ENCODE measurements at regions not wholly inside any gene's neighbourhood (a gene's known extent, or its start where the extent isn't known, plus 50 kb on each side); places are given as distances from the start of the nearest gene placed in this dataset.

DNA sequence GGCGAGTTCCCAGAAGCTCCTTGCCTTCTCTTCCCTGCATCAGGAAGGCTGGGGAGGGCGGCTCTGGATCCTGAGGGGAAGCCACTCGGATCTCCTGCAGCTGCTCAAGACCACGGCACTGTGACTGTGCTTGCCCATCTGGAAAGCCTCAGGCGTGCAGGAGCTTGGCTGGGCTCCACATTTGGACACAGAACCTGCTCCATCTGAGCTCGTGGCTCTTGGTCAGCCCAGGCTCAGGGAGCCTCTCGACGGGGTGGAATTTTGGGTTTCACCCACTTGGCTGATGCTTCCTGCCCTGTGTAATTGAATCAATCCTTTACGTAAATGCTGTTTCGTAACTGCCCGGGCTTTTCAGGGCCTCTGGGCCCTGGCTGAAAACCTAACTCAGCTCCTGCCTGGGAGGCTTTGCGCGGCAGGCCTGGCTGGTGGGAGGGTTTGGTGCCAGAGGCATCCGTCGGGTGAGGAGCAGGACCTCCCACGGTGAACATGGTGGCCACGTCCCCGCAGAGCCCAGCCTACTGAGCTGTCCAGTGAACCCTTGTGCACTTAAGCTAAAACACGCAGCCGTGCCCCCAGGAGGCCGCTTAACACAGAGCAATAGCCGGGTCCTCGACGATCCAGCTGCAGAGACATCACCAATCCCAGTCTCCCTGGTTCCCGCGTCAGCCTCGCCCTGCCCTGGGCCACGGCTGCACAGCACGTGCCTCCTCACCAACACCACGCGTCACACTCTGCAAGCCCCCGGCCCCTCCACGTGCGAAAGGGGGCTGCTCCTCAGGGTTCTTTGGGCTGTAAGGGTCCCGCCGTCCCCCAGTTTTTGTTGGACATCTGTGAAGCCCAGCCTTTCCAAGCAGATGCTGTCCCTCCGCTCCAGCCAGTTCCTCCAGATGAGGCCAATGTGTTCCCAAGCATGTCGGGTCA is 241.0 kb downstream of the DLL1 start (continued):
- TF ChIP-seq, protein P1, sequence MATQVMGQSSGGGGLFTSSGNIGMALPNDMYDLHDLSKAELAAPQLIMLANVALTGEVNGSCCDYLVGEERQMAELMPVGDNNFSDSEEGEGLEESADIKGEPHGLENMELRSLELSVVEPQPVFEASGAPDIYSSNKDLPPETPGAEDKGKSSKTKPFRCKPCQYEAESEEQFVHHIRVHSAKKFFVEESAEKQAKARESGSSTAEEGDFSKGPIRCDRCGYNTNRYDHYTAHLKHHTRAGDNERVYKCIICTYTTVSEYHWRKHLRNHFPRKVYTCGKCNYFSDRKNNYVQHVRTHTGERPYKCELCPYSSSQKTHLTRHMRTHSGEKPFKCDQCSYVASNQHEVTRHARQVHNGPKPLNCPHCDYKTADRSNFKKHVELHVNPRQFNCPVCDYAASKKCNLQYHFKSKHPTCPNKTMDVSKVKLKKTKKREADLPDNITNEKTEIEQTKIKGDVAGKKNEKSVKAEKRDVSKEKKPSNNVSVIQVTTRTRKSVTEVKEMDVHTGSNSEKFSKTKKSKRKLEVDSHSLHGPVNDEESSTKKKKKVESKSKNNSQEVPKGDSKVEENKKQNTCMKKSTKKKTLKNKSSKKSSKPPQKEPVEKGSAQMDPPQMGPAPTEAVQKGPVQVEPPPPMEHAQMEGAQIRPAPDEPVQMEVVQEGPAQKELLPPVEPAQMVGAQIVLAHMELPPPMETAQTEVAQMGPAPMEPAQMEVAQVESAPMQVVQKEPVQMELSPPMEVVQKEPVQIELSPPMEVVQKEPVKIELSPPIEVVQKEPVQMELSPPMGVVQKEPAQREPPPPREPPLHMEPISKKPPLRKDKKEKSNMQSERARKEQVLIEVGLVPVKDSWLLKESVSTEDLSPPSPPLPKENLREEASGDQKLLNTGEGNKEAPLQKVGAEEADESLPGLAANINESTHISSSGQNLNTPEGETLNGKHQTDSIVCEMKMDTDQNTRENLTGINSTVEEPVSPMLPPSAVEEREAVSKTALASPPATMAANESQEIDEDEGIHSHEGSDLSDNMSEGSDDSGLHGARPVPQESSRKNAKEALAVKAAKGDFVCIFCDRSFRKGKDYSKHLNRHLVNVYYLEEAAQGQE (IDR thresholded peaks at IDR 0.05; ENCODE audit: unreplicated experiment): no peak
- TF ChIP-seq, protein P2, sequence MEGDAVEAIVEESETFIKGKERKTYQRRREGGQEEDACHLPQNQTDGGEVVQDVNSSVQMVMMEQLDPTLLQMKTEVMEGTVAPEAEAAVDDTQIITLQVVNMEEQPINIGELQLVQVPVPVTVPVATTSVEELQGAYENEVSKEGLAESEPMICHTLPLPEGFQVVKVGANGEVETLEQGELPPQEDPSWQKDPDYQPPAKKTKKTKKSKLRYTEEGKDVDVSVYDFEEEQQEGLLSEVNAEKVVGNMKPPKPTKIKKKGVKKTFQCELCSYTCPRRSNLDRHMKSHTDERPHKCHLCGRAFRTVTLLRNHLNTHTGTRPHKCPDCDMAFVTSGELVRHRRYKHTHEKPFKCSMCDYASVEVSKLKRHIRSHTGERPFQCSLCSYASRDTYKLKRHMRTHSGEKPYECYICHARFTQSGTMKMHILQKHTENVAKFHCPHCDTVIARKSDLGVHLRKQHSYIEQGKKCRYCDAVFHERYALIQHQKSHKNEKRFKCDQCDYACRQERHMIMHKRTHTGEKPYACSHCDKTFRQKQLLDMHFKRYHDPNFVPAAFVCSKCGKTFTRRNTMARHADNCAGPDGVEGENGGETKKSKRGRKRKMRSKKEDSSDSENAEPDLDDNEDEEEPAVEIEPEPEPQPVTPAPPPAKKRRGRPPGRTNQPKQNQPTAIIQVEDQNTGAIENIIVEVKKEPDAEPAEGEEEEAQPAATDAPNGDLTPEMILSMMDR (conservative IDR thresholded peaks at IDR 0.05; ENCODE audit: low read depth in 2 of 2): no peak
- no peak for TF ChIP-seq ZNF331 (CRISPR knock-in tag; IDR thresholded peaks at IDR 0.05; ENCODE audit: low read depth)
- no peak for TF ChIP-seq ZNF114 (CRISPR knock-in tag; IDR thresholded peaks at IDR 0.05)
- TF ChIP-seq NANOG (IDR thresholded peaks at IDR 0.05; ENCODE audit: borderline replicate concordance): no peak
- TF ChIP-seq, protein P3, sequence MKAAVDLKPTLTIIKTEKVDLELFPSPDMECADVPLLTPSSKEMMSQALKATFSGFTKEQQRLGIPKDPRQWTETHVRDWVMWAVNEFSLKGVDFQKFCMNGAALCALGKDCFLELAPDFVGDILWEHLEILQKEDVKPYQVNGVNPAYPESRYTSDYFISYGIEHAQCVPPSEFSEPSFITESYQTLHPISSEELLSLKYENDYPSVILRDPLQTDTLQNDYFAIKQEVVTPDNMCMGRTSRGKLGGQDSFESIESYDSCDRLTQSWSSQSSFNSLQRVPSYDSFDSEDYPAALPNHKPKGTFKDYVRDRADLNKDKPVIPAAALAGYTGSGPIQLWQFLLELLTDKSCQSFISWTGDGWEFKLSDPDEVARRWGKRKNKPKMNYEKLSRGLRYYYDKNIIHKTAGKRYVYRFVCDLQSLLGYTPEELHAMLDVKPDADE (IDR thresholded peaks at IDR 0.05): no peak
- no peak for TF ChIP-seq JUNB (IDR thresholded peaks at IDR 0.05; ENCODE audit: unreplicated experiment)
- no peak for TF ChIP-seq CREB1 (CRISPR knock-in tag; IDR thresholded peaks at IDR 0.05; ENCODE audit: low read depth)

DNA sequence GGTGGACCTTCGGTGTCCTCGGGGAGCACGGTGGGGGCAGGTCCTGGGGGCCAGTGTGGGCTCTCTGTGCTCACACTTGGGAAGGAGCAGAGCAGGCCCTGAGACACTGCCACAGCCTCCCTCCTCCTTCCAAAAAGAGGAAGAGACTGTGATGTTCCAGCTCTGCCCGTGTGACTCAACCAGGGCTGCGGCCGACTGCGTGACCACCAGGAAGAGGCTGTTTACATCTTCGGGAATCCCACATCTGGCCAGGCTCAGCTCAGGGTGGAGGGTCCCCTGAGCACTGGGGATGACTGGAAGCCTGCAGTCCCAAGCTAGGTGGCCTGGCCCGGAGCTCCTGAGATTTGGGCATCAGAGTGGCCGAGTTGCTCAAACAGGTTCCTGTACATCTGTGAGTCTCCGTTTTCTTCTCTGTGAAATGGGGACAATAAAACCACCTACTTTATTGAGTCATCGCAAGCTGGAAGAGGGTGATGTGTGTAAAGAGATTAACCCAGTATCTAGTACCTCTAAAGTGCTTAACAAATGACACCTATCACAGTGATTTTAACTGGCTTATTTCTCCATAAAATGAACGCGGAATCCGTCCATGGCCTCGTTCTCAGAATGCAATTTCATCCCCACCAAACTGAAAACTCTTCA is 242.1 kb downstream of the DLL1 start:
- no peak for ATAC-seq
- Mint-ChIP-seq H3K9me3 (peaks cover 7% of the 10 kb centered on the region), H3K36me3 (ENCODE audit: low read depth) (peaks cover 7% of the 10 kb centered on the region), H3K27me3 (ENCODE audit: insufficient read depth, low read depth, poor library complexity) (peaks cover 9% of the 10 kb centered on the region), H3K4me3 (no peak overlapping the region), H3K4me1 (peaks cover 6% of the 10 kb centered on the region; the same call in 2 of the 3 replicates), H3K27ac (no peak overlapping the region)
- H3K27me3 ChIP-seq (ENCODE audit: insufficient read depth): no peaks in the 10 kb centered on the region
- TF ChIP-seq POLR2AphosphoS5 (IDR thresholded peaks at IDR 0.05; ENCODE audit: low read depth): no peak
- no peak for TF ChIP-seq JUNB (IDR thresholded peaks at IDR 0.05; ENCODE audit: unreplicated experiment)
- no peaks in the 10 kb centered on the region for H3K79me2 ChIP-seq (replicated peaks; ENCODE audit: insufficient read depth)
- H3K9me2 ChIP-seq (ENCODE audit: insufficient read depth): no peaks in the 10 kb centered on the region
- H3K4me1 ChIP-seq (ENCODE audit: insufficient read depth): 0 out of 2 replicates have a peak, but pooled peaks cover 4% of the 10 kb centered on the region
- DNase-seq (ENCODE audit: low spot score): no peak
- H3K4me2 ChIP-seq: no peak overlapping the region
- H2AFZ ChIP-seq: no peak overlapping the region
- no peak overlapping the region for H3K4me3 ChIP-seq
- no peak overlapping the region for H3K27ac ChIP-seq (ENCODE audit: low read depth)
- H3K36me3 ChIP-seq (ENCODE audit: insufficient read depth): no peaks in the 10 kb centered on the region
- no peaks in the 10 kb centered on the region for H4K20me1 ChIP-seq (replicated peaks; ENCODE audit: insufficient read depth)
- H3F3A ChIP-seq (replicated peaks; ENCODE audit: low read depth): no peaks in the 10 kb centered on the region

Data from GM23338 (cell line).